ENCODE measurements at regions not wholly inside any gene's neighbourhood (a gene's known extent, or its start where the extent isn't known, plus 50 kb on each side); places are given as distances from the start of the nearest gene placed in this dataset.

DNA sequence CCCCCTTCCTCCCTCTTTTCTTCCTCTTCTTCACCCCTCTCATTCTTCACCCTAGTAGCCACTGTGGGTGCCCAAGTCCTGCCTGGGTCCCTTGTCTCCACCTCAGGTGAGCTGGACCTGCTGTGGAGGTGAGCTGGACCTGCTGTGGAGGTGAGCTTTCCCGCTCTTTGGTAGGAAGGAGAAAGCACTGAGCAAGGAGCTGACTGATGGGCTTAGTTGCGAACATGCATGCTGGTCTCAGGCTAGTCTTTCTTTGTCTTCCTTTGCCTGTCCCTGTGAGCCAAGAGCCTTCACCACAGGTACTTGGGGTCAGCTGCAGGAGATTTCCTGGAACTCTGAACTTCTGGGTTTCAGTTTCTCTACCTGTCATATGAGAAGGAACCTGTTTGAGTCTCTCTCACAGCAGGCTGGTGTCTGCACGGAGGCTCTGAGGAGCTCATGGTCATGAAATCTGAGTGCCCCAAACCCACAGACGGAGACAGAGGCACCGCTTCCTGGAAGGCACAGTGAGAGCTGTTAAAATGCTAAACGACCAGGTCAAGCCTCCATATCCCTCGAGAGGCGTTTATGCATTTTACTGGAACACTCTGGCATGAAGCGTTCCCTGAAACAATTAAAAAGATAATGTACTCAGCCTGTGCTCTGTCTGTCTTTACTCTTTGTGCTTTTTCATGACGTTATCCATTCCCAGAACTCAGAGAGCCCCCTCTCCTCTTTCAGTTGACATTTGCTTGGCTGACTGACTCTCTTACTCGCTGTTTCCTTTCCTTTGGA is 69.5 kb downstream of the RHOU start:
- TF ChIP-seq SRSF1 (optimal IDR thresholded peaks at IDR 0.05; ENCODE audit: low read depth, low read length) (no peak), RAD21 (CRISPR knock-in tag; IDR thresholded peaks at IDR 0.05) (no peak), JUND (CRISPR knock-in tag; IDR thresholded peaks at IDR 0.05) (no peak)
- TF ChIP-seq, protein P1, sequence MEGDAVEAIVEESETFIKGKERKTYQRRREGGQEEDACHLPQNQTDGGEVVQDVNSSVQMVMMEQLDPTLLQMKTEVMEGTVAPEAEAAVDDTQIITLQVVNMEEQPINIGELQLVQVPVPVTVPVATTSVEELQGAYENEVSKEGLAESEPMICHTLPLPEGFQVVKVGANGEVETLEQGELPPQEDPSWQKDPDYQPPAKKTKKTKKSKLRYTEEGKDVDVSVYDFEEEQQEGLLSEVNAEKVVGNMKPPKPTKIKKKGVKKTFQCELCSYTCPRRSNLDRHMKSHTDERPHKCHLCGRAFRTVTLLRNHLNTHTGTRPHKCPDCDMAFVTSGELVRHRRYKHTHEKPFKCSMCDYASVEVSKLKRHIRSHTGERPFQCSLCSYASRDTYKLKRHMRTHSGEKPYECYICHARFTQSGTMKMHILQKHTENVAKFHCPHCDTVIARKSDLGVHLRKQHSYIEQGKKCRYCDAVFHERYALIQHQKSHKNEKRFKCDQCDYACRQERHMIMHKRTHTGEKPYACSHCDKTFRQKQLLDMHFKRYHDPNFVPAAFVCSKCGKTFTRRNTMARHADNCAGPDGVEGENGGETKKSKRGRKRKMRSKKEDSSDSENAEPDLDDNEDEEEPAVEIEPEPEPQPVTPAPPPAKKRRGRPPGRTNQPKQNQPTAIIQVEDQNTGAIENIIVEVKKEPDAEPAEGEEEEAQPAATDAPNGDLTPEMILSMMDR (CRISPR knock-in tag; IDR thresholded peaks at IDR 0.05) = no peak

Measured in HepG2 (cell line).